COLO668 (cell line): ENCODE measurements at regions not wholly inside any gene's neighbourhood (a gene's known extent, or its start where the extent isn't known, plus 50 kb on each side); places are given as distances from the start of the nearest gene placed in this dataset.

Experiments
- DNase-seq: peaks from one replicate; lab custom pipeline; 2025; ENCODE audit not compliant: unreplicated experiment; lab: John Stamatoyannopoulos, UW

DNA sequence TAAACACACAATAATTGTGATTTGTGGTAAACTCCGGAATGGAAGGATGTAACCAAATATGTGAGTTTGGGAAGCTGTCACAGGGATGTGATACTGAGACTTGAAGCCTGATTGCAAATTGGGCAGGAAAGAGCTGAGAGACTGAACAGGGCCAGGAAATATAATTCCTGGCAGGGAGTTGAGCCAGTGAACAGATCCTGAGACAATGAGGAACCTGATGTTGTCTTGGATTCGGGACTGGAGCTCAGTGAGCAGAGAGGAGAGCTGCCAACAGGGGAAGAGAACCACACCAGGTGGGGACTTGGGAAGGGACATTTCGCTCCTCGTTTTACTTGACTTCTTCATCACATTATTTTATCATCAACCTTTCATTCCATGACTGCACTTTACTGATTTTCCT lies 386.0 kb downstream of the TLL1 start:
- DNase-seq: no peak

DNA sequence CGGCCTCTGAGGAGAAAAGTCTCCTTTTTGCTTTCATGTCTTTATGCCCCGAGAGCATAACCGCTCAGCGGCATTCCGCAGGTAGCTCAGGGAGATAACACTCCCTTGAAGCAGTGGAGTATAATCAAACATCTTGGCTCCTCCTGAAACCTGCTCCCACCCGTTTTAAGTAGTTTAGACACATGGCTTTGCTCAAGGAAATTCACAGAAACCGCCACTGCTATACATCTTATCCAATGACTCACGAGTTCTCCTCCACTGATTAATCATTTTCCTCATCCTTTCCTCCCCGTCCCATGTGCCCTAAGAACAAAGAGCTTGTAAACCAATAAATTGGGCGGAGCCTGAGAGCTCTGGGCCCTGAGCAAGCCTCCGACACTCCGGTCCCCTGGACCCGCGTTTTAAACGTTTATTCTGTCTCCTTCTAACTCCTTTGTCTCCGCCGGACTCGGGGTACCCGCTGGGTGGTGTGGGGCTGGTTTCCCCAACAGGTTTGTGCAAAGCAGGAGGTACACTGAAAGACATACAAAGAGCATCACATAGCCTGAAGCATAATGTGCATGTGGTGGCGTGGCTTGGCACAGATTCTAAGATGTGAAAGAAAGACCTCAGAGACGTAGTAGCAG lies 401.2 kb downstream of the TLL1 start:
- DNase-seq: no peak

DNA sequence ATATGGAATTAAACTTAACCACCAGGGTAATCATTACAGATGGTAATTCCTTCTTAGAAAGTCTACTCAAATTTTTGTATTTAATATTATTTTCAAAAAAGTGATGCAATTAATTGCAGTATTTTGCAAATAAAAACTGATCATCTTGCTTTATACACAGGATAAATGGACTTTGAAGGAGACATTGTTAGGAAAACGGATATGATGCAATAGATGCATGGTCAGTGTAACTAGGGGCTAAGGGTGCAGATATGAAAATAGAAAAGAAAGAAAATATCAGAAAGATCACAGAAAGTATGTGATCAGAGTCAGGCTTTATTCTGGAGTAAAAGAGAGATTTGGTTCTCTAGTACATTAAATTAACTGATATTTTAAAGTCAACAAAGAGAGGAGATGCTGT lies 401.7 kb downstream of the TLL1 start:
- no peak for DNase-seq

DNA sequence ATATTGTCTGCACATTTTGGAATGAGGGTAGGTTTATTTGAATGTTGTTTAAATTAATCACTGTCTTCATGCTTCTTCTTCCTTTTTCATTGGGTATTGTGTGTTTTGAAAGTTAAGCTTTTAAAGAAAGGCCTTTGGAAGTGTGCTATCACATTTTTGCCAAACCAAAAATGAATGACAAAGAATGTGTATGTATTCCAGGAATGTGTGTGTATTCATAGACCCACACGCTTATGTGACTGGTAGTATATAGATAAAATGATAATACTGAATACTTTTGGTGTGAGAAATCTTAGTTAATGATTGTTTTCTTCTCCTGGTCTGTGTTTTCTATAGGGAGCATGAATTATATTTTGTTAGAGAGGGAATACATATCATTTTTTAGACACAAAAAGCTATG lies 404.4 kb downstream of the TLL1 start:
- DNase-seq: no peak

DNA sequence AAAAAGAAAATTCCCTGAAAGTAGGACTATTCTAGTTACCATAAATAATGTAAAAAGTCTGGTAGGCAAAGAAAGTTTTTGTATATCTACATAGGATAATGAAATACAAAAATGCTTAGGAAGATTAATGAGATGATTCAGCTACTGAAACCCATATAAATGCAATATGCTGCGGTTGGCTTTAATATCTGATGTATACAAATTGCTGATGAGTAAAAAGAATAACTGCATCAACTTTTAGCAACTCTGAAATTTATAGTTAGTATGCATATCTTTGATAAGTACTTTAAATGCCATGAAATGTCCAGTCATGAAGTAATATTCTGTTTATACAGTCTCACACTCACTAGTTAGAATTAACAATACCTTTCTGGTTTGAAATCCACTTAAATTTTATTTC lies 404.8 kb downstream of the TLL1 start:
- no peak for DNase-seq

DNA sequence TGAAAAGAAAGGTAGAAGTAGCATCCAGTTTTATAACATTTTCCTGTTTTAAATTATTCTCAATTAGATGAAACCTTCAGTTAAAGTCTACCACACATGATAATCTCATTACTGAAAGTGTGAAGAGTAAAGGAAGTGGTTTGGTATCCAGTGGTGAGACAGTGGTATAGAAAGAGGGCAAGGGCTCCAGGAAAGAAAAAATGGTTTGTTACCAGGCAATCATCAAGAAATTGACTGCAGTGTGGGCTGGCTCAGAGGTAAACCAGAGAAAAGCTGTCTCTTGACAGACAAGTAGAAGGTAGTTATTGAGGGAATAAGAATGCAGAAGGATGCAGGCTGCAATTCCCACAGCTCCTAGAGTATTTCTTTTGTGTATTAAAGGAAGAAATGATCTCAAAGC lies 406.2 kb downstream of the TLL1 start:
- no peak for DNase-seq

DNA sequence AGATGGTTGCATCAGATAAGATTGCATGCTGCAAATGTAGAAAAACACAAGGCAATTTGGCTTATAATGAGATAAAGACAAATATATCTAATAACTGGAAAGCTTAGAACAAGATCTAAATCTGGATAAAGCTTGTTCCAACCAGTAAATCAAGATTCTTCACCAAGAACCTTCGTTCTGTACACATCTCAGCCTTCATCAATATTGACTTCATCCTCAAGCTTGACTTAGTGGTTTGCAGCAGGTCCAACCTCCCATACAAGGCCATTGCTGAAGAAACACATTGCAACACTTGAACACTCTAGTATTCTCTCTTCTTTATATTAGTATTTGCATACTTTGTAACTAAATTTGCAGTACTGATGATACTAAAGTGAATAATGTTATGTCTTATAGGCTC lies 407.6 kb downstream of the TLL1 start:
- DNase-seq: no peak

DNA sequence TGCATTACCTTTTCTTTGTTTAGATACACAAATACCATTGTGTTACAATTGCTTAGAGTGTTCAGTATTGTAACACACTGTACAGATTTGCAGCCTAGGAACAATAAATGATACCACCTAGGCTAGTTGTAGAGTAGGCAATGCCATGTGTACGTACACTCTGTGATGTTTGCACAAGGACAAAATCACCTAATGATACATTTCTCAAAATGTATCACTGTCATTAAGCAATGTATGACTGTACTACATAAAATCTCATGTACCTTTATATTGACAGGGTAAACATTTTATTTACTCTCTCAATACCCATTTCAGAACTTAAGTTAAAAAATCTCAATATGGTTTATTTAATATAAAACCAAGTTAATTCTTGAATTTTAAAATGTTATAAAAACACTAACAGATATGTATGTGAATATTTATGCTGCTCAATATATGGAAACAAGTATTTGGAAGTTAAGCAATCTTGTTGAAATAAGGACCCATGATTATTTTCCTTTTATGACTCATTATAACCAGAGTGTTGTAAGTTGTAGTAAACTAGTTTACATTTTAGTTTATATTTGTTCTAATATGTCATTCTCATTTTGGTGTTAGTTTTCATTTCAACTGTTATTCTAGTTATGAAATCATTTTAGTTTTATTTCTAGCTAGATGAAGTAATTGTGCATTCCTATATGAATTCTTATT lies 409.2 kb downstream of the TLL1 start:
- DNase-seq: no peak

DNA sequence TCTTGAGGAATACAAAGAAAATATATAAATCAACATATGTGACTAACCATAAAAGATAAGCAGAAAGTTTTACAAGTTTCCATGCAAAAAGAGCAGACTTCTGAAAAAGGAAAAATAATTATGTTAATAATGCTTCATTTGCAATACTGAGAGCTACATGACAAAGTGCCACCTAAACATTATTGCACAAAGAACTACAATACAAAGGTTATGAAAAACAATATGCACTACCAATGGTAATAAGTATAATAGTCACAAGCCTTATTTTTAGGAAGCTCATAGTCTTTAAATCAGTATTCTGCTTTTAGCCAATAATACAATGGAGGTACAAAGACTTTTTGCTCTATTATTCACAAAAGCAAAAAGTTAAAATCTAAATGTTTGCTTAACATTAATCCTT lies 411.2 kb downstream of the TLL1 start:
- no peak for DNase-seq

DNA sequence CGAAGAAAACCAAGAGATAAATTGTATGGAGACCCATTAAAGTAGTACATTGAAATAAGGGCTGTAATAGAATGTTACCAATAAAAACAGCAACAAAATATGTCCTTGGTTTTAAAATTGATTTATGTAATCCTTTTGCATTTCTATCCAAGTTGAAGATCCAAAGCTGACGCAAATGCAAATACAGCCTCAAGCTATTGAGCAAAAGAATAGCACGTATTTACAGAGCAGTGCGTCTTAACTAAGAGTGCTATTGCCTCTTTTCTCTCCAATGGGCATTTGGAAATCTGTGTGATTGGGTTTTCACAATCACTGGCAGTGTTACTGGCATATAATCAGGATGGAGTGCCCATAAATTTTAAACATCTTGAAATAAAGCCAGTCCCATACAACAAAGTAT lies 417.4 kb downstream of the TLL1 start:
- no peak for DNase-seq

DNA sequence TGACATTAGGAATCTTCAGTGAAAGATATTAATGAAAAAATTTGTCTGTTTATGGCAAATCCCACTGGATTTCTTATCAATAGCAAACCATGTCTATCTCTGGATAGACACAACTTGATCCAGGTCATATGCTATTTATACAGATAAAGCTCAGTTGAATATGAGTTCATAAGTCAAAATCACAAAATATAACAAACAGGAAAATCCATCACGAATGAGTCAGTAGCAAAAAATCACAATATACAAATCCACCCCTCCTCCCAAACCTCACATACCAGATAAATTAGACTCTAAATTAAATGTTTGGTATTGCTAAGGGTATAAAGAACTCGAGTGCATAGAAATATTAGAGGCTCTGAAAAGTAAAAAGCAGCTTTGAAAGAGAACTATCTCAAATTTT lies 420.5 kb downstream of the TLL1 start:
- no peak for DNase-seq

DNA sequence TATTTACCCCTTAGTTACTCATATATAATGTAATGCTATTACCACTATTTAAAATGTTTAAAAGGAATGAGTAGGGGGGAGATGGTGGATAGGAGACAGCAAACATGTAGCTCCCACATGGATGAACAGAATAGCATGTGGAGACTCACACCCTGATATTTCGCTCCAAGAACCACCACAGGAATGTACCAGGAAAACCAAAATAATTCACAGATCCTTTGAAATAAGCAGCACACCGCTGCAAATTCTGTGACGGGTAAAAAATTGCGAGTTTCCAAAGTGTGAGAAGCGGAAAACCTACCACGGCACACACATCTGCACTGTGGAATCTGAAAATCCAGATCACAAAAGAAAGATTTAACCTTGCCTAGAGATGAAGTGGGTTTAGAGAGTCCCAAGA lies 428.2 kb downstream of the TLL1 start:
- no peak for DNase-seq

DNA sequence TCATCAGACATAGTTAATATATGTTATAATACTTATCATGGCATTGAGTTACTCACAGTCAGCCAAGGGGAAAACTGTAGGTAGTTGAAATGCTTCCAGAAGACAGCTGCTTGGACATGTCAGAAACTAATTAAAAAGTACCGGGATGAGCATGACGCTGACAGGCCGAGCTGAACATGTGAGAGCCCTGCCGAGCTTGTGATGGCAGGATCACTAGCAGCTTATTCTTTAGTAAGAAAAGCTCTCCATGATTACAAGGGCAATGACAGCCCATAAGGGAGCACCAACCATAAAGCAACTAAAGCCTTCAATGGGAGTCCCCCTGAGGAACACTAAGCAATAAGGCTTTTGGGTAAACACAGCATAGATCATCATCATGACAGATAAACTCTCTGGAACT lies 435.6 kb downstream of the TLL1 start:
- DNase-seq: no peak

DNA sequence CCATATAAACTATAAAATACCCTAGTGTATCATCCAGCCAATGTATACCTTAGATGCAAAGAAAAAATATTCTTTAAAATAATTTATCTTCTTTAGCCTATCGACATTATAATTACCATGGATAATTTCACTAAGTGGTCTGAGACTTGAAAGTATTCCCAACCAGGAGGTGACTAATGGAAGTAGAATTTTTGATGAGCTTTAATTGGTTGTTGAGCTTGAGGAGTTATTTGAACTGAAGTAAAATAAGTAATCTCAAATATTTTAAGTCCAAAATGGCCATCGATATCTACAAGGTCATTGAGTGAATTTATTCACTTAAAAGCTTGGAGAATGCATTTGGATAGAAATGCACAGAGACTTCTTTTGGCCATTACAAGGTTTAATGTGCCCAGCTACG lies 436.2 kb downstream of the TLL1 start:
- no peak for DNase-seq

DNA sequence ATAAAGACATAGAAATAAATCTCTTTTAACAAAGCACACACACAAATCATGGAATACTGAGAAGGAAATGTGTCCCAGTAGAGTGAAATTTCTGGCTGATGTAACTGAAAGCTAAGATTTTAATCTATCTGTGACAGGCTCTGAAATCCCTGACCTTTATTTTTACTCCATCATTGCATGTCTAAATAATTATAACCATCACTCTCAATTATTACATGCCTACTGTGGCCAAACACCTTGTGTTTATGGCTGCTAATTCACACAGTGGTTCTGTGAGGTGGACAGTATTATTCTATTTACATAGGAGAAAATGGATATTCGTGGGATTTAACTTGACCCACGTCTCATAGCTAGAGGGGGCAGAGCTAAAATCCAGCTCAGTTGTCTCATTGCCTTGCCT lies 438.1 kb downstream of the TLL1 start:
- DNase-seq: no peak

DNA sequence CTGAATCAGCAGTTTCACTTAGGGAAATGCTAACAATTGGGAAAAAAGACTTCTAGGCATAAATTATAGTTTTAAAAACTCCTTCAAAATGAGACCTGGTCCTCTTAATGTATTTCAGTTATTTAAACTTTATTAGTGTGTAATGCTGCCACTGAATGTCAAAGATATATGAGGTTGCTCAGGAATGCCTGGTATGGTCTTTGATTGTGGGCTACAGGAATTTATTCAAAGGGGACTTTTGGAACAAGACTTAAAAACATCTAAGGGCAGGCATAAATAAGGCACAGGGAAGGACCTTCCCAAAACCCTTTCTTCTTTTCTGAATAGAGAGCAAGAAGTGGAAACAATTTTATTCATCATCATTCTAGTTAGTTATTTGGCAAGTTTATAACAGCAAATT lies 439.1 kb downstream of the TLL1 start:
- DNase-seq: no peak

DNA sequence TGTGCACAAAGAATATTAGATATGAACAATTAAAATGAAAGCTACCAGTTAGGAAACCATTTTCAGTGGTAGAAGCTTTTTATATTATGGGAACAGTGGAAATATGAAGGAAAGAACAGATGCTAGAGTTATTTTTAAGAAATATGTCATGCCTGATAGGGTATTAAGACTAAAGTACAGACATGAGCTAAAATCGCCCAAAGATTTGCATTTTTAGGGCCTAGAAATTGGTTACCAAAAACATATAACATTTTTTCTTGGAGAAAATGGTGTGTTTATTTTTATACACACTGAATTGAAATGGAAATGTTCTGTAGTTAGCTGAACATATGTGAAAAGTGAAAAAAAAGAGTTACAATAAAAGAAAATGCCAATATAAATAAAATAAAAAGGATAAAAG lies 441.9 kb downstream of the TLL1 start:
- no peak for DNase-seq

DNA sequence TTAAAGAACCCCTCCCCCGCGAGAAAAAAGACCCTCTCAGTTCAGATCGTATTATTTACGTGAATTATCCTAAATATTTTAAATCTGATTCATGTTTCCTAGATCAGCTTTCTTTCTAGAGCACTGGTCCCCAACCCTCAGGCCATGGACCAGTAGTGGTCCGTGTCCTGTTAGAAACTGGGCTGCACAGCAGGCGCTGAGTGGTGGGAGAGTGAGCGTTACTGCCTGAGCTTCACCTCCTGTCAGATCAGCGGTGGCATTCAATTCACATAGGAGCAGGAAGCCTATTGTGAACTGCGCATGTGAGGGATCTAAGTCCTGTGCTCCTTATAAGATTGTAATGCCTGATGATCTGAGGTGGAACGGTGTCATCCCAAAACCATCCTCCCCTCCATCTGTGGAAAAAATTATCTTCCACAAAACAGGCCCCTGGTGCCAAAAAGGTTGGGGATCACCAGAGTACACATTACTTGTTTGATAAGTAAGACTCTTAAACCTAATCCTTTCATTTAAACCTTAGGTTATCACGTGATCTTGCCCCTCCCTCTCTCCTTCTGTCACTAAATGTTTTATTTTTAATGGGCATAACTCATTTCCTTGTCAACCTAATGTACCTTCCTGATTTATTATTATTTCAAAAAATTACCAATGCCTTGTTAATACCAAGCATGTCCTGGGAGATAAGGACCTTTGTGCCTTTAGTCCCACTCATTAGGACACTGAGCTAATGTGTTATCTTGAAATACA lies 442.9 kb downstream of the TLL1 start:
- DNase-seq: no peak

DNA sequence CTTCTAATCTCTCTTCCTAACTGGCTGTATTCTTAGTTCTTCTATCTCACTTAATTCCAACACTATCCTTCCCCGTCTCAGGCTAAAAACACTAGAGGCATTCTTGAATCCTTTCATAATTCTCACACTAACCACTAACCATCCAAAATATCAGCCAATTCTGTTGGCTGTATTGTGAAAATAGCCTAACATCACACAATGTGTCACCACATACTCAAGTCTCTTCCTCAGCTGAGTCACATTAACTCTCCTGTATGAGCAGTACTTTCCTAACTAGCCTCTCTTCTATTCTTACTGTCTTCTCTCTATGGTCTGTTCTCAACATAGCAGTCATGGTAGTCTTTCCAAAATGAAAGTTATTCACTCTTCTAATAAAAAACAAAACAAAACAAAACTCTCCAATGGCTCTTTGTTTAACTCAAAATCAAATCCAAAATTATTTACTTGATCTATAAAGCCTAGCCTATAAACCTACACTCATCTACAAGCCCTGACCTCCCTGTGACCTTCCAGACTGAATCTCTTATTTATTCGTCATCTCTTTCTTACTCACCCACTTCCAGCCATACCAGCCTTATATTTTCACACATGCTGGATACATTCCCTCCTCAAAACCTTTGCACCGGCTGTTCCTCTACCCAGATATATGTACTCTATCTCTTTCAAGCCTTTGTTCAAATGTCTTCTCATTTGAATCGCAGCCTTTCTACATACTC lies 445.9 kb downstream of the TLL1 start:
- no peak for DNase-seq

DNA sequence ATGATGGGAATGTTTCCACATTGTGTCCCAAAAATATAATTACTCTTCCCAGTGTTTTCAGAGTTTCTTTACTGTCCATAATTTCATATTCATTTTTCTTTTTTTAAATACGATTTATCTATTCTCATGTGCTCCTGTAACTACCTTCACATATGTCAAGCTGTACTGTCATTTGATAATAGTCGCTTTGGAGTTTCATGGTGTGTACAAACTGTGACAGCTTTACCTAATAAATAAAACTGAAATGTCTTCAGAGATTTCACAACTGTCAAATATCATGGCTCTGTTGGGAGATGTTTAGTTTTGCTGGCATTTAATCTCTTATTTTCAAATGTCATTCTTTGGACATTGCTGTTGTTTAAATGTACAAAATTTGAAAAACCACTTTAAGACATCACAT lies 450.2 kb downstream of the TLL1 start:
- DNase-seq: no peak

DNA sequence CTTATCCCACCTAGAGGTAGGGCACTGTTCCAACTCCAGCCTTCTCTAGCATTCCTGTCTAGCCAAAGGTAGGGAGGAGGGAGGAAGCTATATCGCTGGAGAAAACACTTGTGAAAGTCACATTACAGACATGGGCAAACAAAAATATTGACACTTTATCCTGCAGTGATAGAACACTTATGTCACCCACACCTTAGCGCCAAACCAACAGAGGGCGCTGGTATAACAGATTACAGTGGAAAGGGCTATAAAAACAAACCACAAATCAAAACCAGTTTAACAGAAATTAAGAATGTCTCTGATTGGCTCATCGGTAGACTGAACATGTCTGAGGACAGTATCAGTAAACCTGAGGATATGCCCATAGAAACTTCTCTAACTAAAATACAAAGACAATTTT lies 451.3 kb downstream of the TLL1 start:
- peak; percentile 50 for DNase-seq
